Embryonic facial prominence (tissue), 1 donor: ENCODE measurements at regions not wholly inside any gene's neighbourhood (a gene's known extent, or its start where the extent isn't known, plus 50 kb on each side); places are given as distances from the start of the nearest gene placed in this dataset.
"Not testable (repeated sequence)": the region's sequence is repeated elsewhere in the genome, so short reads cannot be mapped to it uniquely, and the experiment has no call there.

Source experiments
- DNase-seq: peaks from one replicate; pipeline ENCODE4 v3.0.0-alpha.2; 2016; ENCODE audit errors: extremely low spot score

GRCh38 chr3:161913786-161914389 is 417.3 kb downstream of the OTOL1 start:
- DNase-seq, result no peak

- no peak for DNase-seq
Observed at GRCh38 chr3:161914703-161915417, 418.3 kb downstream of the OTOL1 start.

GRCh38 chr3:161915418-161915750 is 418.8 kb downstream of the OTOL1 start:
- DNase-seq, result no peak

GRCh38 chr3:161920196-161920595 is 423.6 kb downstream of the OTOL1 start:
- no peak for DNase-seq

- no peak for DNase-seq
Observed at GRCh38 chr3:161925749-161926360, 429.2 kb downstream of the OTOL1 start.

- DNase-seq, result no peak
Observed at GRCh38 chr3:161927131-161927530, 430.5 kb downstream of the OTOL1 start.

- no peak for DNase-seq
Observed at GRCh38 chr3:161939918-161940620, 443.5 kb downstream of the OTOL1 start.

- no peak for DNase-seq
Observed at GRCh38 chr3:161940621-161940965, 444.0 kb downstream of the OTOL1 start.

GRCh38 chr3:161941891-161942290 is 445.3 kb downstream of the OTOL1 start:
- DNase-seq, result no peak

- DNase-seq, result not testable (repeated sequence)
Observed at GRCh38 chr3:161943801-161944345, 447.3 kb downstream of the OTOL1 start.

- no peak for DNase-seq
Observed at GRCh38 chr3:161946443-161946960, 449.9 kb downstream of the OTOL1 start.

- no peak for DNase-seq
Observed at GRCh38 chr3:161950318-161950868, 453.8 kb downstream of the OTOL1 start.

- DNase-seq, result no peak
Observed at GRCh38 chr3:161957467-161957866, 460.9 kb downstream of the OTOL1 start.

GRCh38 chr3:161964857-161965256 is 468.2 kb downstream of the OTOL1 start:
- DNase-seq, result no peak

- DNase-seq, result no peak
Observed at GRCh38 chr3:161969867-161970266, 473.3 kb downstream of the OTOL1 start.

GRCh38 chr3:161975201-161975600 is 478.6 kb downstream of the OTOL1 start:
- no peak for DNase-seq

- DNase-seq, result no peak
Observed at GRCh38 chr3:161977063-161977462, 480.5 kb downstream of the OTOL1 start.

- no peak for DNase-seq
Observed at GRCh38 chr3:161977850-161978249, 481.2 kb downstream of the OTOL1 start.

- no peak for DNase-seq
Observed at GRCh38 chr3:161987933-161988332, 491.3 kb downstream of the OTOL1 start.

- DNase-seq, result no peak
Observed at GRCh38 chr3:161989012-161989411, 492.4 kb downstream of the OTOL1 start.

GRCh38 chr3:161990036-161990435 is 493.4 kb downstream of the OTOL1 start:
- DNase-seq, result no peak
